HepG2 (cell line): ENCODE measurements at regions not wholly inside any gene's neighbourhood (a gene's known extent, or its start where the extent isn't known, plus 50 kb on each side); places are given as distances from the start of the nearest gene placed in this dataset.

Experiments used
- CHD2 ChIP-seq: IDR thresholded peaks from 2 replicates; pipeline ENCODE4 v1.6.1; 2011; ENCODE audit warnings: low read depth, low read length, improper control_type of control experiment
- FOXC1 ChIP-seq: sonication (generic); formaldehyde crosslinking; IDR thresholded peaks from 2 replicates; pipeline ENCODE4 v1.8.0; 2022; ENCODE audit warnings: mild to moderate bottlenecking, missing genetic modification reagents, borderline replicate concordance
- GTF2F1 ChIP-seq: fragments of 150-350 bp; IDR thresholded peaks from 2 replicates; pipeline ENCODE4 v1.6.1; 2014; ENCODE audit warnings: low read length
- MIER2 ChIP-seq: IDR thresholded peaks from 2 replicates; pipeline ENCODE4 v1.6.1; 2016; ENCODE audit warnings: missing biosample characterization, missing genetic modification reagents
- NFE2 ChIP-seq: sonication (generic); formaldehyde crosslinking; IDR thresholded peaks from 2 replicates; pipeline ENCODE4 v1.4.0; 2020; ENCODE audit warnings: missing genetic modification reagents
- NKX3-1 ChIP-seq: sonication (generic); formaldehyde crosslinking; IDR thresholded peaks from 2 replicates; pipeline ENCODE4 v1.5.0; 2020; ENCODE audit warnings: missing genetic modification reagents
- RBFOX2 ChIP-seq: fragments of 200-400 bp; formaldehyde crosslinking; IDR thresholded peaks from 2 replicates; pipeline ENCODE4 v1.6.1; 2017; ENCODE audit warnings: low read depth, mild to moderate bottlenecking, low read length
- SALL1 ChIP-seq: sonication (generic); formaldehyde crosslinking; IDR thresholded peaks from 2 replicates; pipeline ENCODE4 v1.8.0; 2022; ENCODE audit warnings: mild to moderate bottlenecking, missing genetic modification reagents
- SMAD3 ChIP-seq: sonication (generic); formaldehyde crosslinking; IDR thresholded peaks from 2 replicates; pipeline ENCODE4 v1.4.0; 2020; ENCODE audit warnings: missing genetic modification reagents
- SP1 ChIP-seq, 2 experiments: fragments of 450-650 bp in 1 of 2; sonication (generic) in 1 of 2; formaldehyde crosslinking in 1 of 2; IDR thresholded peaks; 2 replicates each; pipeline versions ENCODE4 v1.4.0 to v1.6.1; 2016 to 2020; ENCODE audit warnings: missing genetic modification reagents in 1 of 2
- ZNF33A ChIP-seq: sonication (generic); formaldehyde crosslinking; IDR thresholded peaks from 2 replicates; pipeline ENCODE4 v1.5.1; 2020; ENCODE audit warnings: missing genetic modification reagents, mild to moderate bottlenecking, moderate library complexity, borderline replicate concordance
- ZNF484 ChIP-seq: sonication (generic); formaldehyde crosslinking; IDR thresholded peaks from 2 replicates; pipeline ENCODE4 v1.5.1; 2020; ENCODE audit warnings: mild to moderate bottlenecking, low read depth, missing genetic modification reagents, borderline replicate concordance
- ZNF501 ChIP-seq: sonication (generic); formaldehyde crosslinking; IDR thresholded peaks from 2 replicates; pipeline ENCODE4 v1.5.1; 2020; ENCODE audit warnings: mild to moderate bottlenecking, moderate library complexity, missing genetic modification reagents
- ZNF709 ChIP-seq: sonication (generic); formaldehyde crosslinking; IDR thresholded peaks from 2 replicates; pipeline ENCODE4 v1.5.0; 2020; ENCODE audit warnings: mild to moderate bottlenecking, missing genetic modification reagents
- TF ChIP-seq, protein P1 (sequence below): sonication (generic); formaldehyde crosslinking; IDR thresholded peaks from 2 replicates; pipeline ENCODE4 v1.4.0; 2020; ENCODE audit warnings: missing genetic modification reagents
- TF ChIP-seq, protein P2 (sequence below): IDR thresholded peaks from 2 replicates; pipeline ENCODE4 v1.6.1; 2016; ENCODE audit warnings: missing compliant biosample characterization, missing genetic modification reagents, borderline replicate concordance
- TF ChIP-seq, protein P3 (sequence below): sonication (generic); formaldehyde crosslinking; IDR thresholded peaks from 2 replicates; pipeline ENCODE4 v1.5.0; 2020; ENCODE audit warnings: missing genetic modification reagents
- TF ChIP-seq, protein P4 (sequence below): sonication (generic); formaldehyde crosslinking; IDR thresholded peaks from 2 replicates; pipeline ENCODE4 v1.4.0; 2020; ENCODE audit warnings: missing genetic modification reagents
- TF ChIP-seq, protein P5 (sequence below): sonication (generic); formaldehyde crosslinking; IDR thresholded peaks from 2 replicates; pipeline ENCODE4 v1.5.1; 2020; ENCODE audit warnings: mild to moderate bottlenecking, missing genetic modification reagents, borderline replicate concordance
- TF ChIP-seq, protein P6 (sequence below): fragments of 450-650 bp; IDR thresholded peaks from 2 replicates; pipeline ENCODE4 v1.6.1; 2016

DNA sequence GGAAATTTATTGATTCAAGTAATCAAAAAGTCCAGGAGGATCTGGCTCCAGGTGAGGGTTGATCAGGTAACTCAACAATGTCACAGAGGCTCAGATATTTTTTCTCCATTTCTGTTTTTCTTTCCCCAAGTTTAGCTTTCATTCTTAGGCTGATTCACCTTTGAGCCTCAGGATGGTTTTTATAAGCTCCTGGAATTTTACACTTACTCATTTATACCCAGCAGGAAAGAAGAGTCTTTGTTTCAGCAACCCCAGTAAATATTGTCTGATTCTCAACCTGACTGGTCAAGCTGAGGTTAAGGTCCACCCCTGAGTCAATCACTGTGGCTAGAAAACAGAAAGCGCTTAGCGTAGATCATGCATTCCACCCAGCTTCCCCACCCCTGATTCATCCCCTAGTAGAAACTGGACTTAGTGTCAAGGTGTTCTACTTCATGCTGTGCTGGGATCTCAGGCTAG, 500.6 kb downstream of the KIF4B start (continued):
- no peak for TF ChIP-seq ZNF501 (CRISPR knock-in tag)
- no peak for TF ChIP-seq CHD2
- no peak for TF ChIP-seq ZNF33A (CRISPR knock-in tag)
- TF ChIP-seq, protein P1, sequence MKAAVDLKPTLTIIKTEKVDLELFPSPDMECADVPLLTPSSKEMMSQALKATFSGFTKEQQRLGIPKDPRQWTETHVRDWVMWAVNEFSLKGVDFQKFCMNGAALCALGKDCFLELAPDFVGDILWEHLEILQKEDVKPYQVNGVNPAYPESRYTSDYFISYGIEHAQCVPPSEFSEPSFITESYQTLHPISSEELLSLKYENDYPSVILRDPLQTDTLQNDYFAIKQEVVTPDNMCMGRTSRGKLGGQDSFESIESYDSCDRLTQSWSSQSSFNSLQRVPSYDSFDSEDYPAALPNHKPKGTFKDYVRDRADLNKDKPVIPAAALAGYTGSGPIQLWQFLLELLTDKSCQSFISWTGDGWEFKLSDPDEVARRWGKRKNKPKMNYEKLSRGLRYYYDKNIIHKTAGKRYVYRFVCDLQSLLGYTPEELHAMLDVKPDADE (CRISPR knock-in tag), result no peak
- TF ChIP-seq NFE2 (CRISPR knock-in tag), result no peak
- TF ChIP-seq, protein P2, sequence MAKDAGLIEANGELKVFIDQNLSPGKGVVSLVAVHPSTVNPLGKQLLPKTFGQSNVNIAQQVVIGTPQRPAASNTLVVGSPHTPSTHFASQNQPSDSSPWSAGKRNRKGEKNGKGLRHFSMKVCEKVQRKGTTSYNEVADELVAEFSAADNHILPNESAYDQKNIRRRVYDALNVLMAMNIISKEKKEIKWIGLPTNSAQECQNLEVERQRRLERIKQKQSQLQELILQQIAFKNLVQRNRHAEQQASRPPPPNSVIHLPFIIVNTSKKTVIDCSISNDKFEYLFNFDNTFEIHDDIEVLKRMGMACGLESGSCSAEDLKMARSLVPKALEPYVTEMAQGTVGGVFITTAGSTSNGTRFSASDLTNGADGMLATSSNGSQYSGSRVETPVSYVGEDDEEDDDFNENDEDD (CRISPR knock-in tag), result no peak
- TF ChIP-seq SMAD3, result 0 out of 2 replicates have a peak, but pooled peaks have one; percentile 32
- no peak for TF ChIP-seq SP1 (IDR thresholded peaks at IDR 0.05)
- no peak for TF ChIP-seq SP1 (CRISPR knock-in tag; IDR thresholded peaks at IDR 0.05)
- no peak for TF ChIP-seq NKX3-1 (CRISPR knock-in tag)
- TF ChIP-seq, protein P3, sequence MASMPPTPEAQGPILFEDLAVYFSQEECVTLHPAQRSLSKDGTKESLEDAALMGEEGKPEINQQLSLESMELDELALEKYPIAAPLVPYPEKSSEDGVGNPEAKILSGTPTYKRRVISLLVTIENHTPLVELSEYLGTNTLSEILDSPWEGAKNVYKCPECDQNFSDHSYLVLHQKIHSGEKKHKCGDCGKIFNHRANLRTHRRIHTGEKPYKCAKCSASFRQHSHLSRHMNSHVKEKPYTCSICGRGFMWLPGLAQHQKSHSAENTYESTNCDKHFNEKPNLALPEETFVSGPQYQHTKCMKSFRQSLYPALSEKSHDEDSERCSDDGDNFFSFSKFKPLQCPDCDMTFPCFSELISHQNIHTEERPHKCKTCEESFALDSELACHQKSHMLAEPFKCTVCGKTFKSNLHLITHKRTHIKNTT (CRISPR knock-in tag), result no peak
- TF ChIP-seq RBFOX2, result no peak
- TF ChIP-seq, protein P4, sequence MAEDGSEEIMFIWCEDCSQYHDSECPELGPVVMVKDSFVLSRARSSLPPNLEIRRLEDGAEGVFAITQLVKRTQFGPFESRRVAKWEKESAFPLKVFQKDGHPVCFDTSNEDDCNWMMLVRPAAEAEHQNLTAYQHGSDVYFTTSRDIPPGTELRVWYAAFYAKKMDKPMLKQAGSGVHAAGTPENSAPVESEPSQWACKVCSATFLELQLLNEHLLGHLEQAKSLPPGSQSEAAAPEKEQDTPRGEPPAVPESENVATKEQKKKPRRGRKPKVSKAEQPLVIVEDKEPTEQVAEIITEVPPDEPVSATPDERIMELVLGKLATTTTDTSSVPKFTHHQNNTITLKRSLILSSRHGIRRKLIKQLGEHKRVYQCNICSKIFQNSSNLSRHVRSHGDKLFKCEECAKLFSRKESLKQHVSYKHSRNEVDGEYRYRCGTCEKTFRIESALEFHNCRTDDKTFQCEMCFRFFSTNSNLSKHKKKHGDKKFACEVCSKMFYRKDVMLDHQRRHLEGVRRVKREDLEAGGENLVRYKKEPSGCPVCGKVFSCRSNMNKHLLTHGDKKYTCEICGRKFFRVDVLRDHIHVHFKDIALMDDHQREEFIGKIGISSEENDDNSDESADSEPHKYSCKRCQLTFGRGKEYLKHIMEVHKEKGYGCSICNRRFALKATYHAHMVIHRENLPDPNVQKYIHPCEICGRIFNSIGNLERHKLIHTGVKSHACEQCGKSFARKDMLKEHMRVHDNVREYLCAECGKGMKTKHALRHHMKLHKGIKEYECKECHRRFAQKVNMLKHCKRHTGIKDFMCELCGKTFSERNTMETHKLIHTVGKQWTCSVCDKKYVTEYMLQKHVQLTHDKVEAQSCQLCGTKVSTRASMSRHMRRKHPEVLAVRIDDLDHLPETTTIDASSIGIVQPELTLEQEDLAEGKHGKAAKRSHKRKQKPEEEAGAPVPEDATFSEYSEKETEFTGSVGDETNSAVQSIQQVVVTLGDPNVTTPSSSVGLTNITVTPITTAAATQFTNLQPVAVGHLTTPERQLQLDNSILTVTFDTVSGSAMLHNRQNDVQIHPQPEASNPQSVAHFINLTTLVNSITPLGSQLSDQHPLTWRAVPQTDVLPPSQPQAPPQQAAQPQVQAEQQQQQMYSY, result no peak; the same call in 1 of the 2 replicates
- no peak for TF ChIP-seq ZNF484
- TF ChIP-seq MIER2, result 0 out of 2 replicates have a peak, but pooled peaks have one; percentile 16
- TF ChIP-seq, protein P5, sequence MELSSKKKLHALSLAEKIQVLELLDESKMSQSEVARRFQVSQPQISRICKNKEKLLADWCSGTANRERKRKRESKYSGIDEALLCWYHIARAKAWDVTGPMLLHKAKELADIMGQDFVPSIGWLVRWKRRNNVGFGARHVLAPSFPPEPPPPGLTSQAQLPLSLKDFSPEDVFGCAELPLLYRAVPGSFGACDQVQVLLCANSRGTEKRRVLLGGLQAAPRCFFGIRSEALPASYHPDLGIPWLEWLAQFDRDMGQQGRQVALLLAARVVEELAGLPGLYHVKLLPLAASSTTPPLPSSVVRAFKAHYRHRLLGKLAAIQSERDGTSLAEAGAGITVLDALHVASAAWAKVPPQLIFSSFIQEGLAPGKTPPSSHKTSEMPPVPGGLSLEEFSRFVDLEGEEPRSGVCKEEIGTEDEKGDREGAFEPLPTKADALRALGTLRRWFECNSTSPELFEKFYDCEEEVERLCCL (CRISPR knock-in tag), result no peak
- no peak for TF ChIP-seq GTF2F1
- TF ChIP-seq FOXC1 (CRISPR knock-in tag), result no peak
- TF ChIP-seq, protein P6, sequence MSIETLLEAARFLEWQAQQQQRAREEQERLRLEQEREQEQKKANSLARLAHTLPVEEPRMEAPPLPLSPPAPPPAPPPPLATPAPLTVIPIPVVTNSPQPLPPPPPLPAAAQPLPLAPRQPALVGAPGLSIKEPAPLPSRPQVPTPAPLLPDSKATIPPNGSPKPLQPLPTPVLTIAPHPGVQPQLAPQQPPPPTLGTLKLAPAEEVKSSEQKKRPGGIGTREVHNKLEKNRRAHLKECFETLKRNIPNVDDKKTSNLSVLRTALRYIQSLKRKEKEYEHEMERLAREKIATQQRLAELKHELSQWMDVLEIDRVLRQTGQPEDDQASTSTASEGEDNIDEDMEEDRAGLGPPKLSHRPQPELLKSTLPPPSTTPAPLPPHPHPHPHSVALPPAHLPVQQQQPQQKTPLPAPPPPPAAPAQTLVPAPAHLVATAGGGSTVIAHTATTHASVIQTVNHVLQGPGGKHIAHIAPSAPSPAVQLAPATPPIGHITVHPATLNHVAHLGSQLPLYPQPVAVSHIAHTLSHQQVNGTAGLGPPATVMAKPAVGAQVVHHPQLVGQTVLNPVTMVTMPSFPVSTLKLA, result no peak
- peak; percentile 54; the same call in 1 of the 2 replicates for TF ChIP-seq SALL1
- peak; percentile 100 for TF ChIP-seq ZNF709 (CRISPR knock-in tag)
